HL-60/S4 treated with retinoic acid at 250 ng/mL for 4 days and 3 days (cell line): ENCODE measurements at regions not wholly inside any gene's neighbourhood (a gene's known extent, or its start where the extent isn't known, plus 50 kb on each side); places are given as distances from the start of the nearest gene placed in this dataset.
"Not testable (repeated sequence)": the region's sequence is repeated elsewhere in the genome, so short reads cannot be mapped to it uniquely, and the experiment has no call there.

Source experiments
- in situ Hi-C: fragments of 300-500 bp; cut with MboI; formaldehyde crosslinking; loops from 2 replicates; pipeline ENCODE4 v1.7.0; 2022; ENCODE audit warnings: low sequenced_read_pairs

GRCh38 chr5:1654786-1655495 lies 131.2 kb upstream of the LPCAT1 start:
- in situ Hi-C loops: no loop called here

- in situ Hi-C loops: not testable (repeated sequence)
Measured at GRCh38 chr5:1653698-1654651, 130.2 kb upstream of the LPCAT1 start.

- in situ Hi-C loops: no loop called here
Measured at GRCh38 chr5:1652873-1653697, 129.3 kb upstream of the LPCAT1 start.

GRCh38 chr5:1651971-1652872 lies 128.5 kb upstream of the LPCAT1 start:
- in situ Hi-C loops: no loop called here

GRCh38 chr5:1651250-1651649 lies 127.5 kb upstream of the LPCAT1 start:
- in situ Hi-C loops: no loop called here

- in situ Hi-C loops: loop anchor here (25.0 kb wide), 1 partner anchor 487 kb away; no protein-coding TSS in a partner anchor
Measured at GRCh38 chr5:1649554-1649953, 125.8 kb upstream of the LPCAT1 start.

- in situ Hi-C loops: loop anchor here (25.0 kb wide), 1 partner anchor 487 kb away; no protein-coding TSS in a partner anchor
Measured at GRCh38 chr5:1648806-1649205, 125.0 kb upstream of the LPCAT1 start.

GRCh38 chr5:1647580-1647979 lies 123.8 kb upstream of the LPCAT1 start:
- in situ Hi-C loops: loop anchor here (25.0 kb wide), 1 partner anchor 485 kb away; no protein-coding TSS in a partner anchor

GRCh38 chr5:1644810-1645571 lies 121.2 kb upstream of the LPCAT1 start:
- in situ Hi-C loops: loop anchor here (25.0 kb wide), 1 partner anchor 483 kb away; no protein-coding TSS in a partner anchor

- in situ Hi-C loops: loop anchor here (25.0 kb wide), 1 partner anchor 482 kb away; no protein-coding TSS in a partner anchor
Measured at GRCh38 chr5:1644393-1644809, 120.6 kb upstream of the LPCAT1 start.

GRCh38 chr5:1643651-1644392 lies 120.1 kb upstream of the LPCAT1 start:
- in situ Hi-C loops: loop anchor here (25.0 kb wide), 1 partner anchor 482 kb away; no protein-coding TSS in a partner anchor

GRCh38 chr5:1642621-1643061 lies 118.9 kb upstream of the LPCAT1 start:
- in situ Hi-C loops: loop anchor here (25.0 kb wide), 1 partner anchor 480 kb away; no protein-coding TSS in a partner anchor

- in situ Hi-C loops: loop anchor here (25.0 kb wide), 1 partner anchor 480 kb away; no protein-coding TSS in a partner anchor
Measured at GRCh38 chr5:1642221-1642620, 118.5 kb upstream of the LPCAT1 start.

GRCh38 chr5:1641560-1642166 lies 117.9 kb upstream of the LPCAT1 start:
- in situ Hi-C loops: loop anchor here (25.0 kb wide), 1 partner anchor 479 kb away; no protein-coding TSS in a partner anchor

GRCh38 chr5:1641041-1641440 lies 117.3 kb upstream of the LPCAT1 start:
- in situ Hi-C loops: loop anchor here (25.0 kb wide), 1 partner anchor 479 kb away; no protein-coding TSS in a partner anchor

GRCh38 chr5:1640421-1640881 lies 116.7 kb upstream of the LPCAT1 start:
- in situ Hi-C loops: loop anchor here (25.0 kb wide), 1 partner anchor 478 kb away; no protein-coding TSS in a partner anchor

- in situ Hi-C loops: loop anchor here (25.0 kb wide), 1 partner anchor 477 kb away; no protein-coding TSS in a partner anchor
Measured at GRCh38 chr5:1639757-1640156, 116.0 kb upstream of the LPCAT1 start.
